ENCODE measurements at regions not wholly inside any gene's neighbourhood (a gene's known extent, or its start where the extent isn't known, plus 50 kb on each side); places are given as distances from the start of the nearest gene placed in this dataset.

- Histone ChIP-seq H3K4me2 (replicated peaks; ENCODE audit: low read depth, low read length, poor library complexity, severe bottlenecking) (no peak overlapping the region), H3K4me1 (ENCODE audit: control insufficient read depth in 2 of 2, insufficient read depth in 2 of 2, low read length in 2 of 2) (no peaks in the 10 kb centered on the region), H3K27ac (ENCODE audit: low read length in 2 of 2) (no peak overlapping the region), H3K79me2 (ENCODE audit: control insufficient read depth, insufficient read depth, low read length) (no peaks in the 10 kb centered on the region), H2AFZ (ENCODE audit: insufficient read depth, low read depth, low read length, poor library complexity, severe bottlenecking) (no peak overlapping the region), H3K4me3 (ENCODE audit: control extremely low read depth in 1 of 5, extremely low read depth in 1 of 5, insufficient read depth in 1 of 5, low read depth in 2 of 5, low read length in 4 of 5) (no peak overlapping the region), H3K9me3 (ENCODE audit: control extremely low read depth in 1 of 3, control insufficient read depth in 2 of 3, insufficient read depth in 1 of 3, low read length in 2 of 3) (peaks cover 0 to 9% (median 0%) of the 10 kb centered on the region in 3 donors), H3K27me3 (replicated peaks in 1 of 4; ENCODE audit: control extremely low read depth in 1 of 4, control insufficient read depth in 3 of 4, insufficient read depth in 4 of 4, low read length in 3 of 4) (no peaks in the 10 kb centered on the region), H4K20me1 (ENCODE audit: control insufficient read depth, insufficient read depth, low read length, poor library complexity, severe bottlenecking) (no peaks in the 10 kb centered on the region), H3K9ac (ENCODE audit: low read length) (no peak overlapping the region), H3K36me3 (replicated peaks in 1 of 2; ENCODE audit: control extremely low read depth in 1 of 2, control insufficient read depth in 1 of 2, extremely low read depth in 1 of 2, insufficient read depth in 2 of 2, low read length in 1 of 2) (no peaks in the 10 kb centered on the region)
- POLR2A ChIA-PET: no interaction called here
- no peak for ATAC-seq (ENCODE audit: low read depth)
- H3K27ac Mint-ChIP-seq: no peak overlapping the region
- CTCF ChIA-PET: no interaction called here
- no peaks in the 10 kb centered on the region for H3K9me3 Mint-ChIP-seq (ENCODE audit: insufficient read depth)
- H3K27me3 Mint-ChIP-seq: no peaks in the 10 kb centered on the region
- whole genome bisulfite sequencing (ENCODE audit: insufficient coverage): 95% methylated on average over 4 of the region's 5 CpGs
- intact Hi-C loops (cut with micrococcal nuclease): no loop called here
- H3K4me3 Mint-ChIP-seq: no peak overlapping the region
- DNase-seq: no peak
- TF ChIP-seq CTCF (IDR thresholded peaks at IDR 0.05): no peak
- no peak for TF ChIP-seq EZH2 (IDR thresholded peaks at IDR 0.05; ENCODE audit: borderline replicate concordance, insufficient read depth, low read depth, low read length, poor library complexity, severe bottlenecking)
- no peaks in the 10 kb centered on the region for H3K4me1 Mint-ChIP-seq
Measured at GRCh38 chr20:8935878-8936277, 133.0 kb upstream of the PLCB4 start.

GRCh38 chr20:8938532-8938931, 130.4 kb upstream of the PLCB4 start:
- Histone ChIP-seq H3K9ac (ENCODE audit: low read length) (no peak overlapping the region), H3K36me3 (replicated peaks in 1 of 2; ENCODE audit: control extremely low read depth in 1 of 2, control insufficient read depth in 1 of 2, extremely low read depth in 1 of 2, insufficient read depth in 2 of 2, low read length in 1 of 2) (no peaks in the 10 kb centered on the region), H3K4me1 (ENCODE audit: control insufficient read depth in 2 of 2, insufficient read depth in 2 of 2, low read length in 2 of 2) (no peaks in the 10 kb centered on the region), H3K4me2 (replicated peaks; ENCODE audit: low read depth, low read length, poor library complexity, severe bottlenecking) (no peak overlapping the region), H4K20me1 (ENCODE audit: control insufficient read depth, insufficient read depth, low read length, poor library complexity, severe bottlenecking) (no peaks in the 10 kb centered on the region), H3K79me2 (ENCODE audit: control insufficient read depth, insufficient read depth, low read length) (no peaks in the 10 kb centered on the region), H3K27ac (ENCODE audit: low read length in 2 of 2) (no peak overlapping the region), H3K9me3 (ENCODE audit: control extremely low read depth in 1 of 3, control insufficient read depth in 2 of 3, insufficient read depth in 1 of 3, low read length in 2 of 3) (peaks cover 0 to 9% (median 0%) of the 10 kb centered on the region in 3 donors), H3K27me3 (replicated peaks in 1 of 4; ENCODE audit: control extremely low read depth in 1 of 4, control insufficient read depth in 3 of 4, insufficient read depth in 4 of 4, low read length in 3 of 4) (no peaks in the 10 kb centered on the region), H2AFZ (ENCODE audit: insufficient read depth, low read depth, low read length, poor library complexity, severe bottlenecking) (no peak overlapping the region), H3K4me3 (ENCODE audit: control extremely low read depth in 1 of 5, extremely low read depth in 1 of 5, insufficient read depth in 1 of 5, low read depth in 2 of 5, low read length in 4 of 5) (no peak overlapping the region)
- Mint-ChIP-seq H3K27me3 (no peaks in the 10 kb centered on the region), H3K4me1 (no peaks in the 10 kb centered on the region), H3K9me3 (ENCODE audit: insufficient read depth) (no peaks in the 10 kb centered on the region), H3K4me3 (no peak overlapping the region), H3K27ac (no peak overlapping the region)
- no peak for ATAC-seq (ENCODE audit: low read depth)
- CTCF ChIA-PET: interaction anchor here (0.6 kb wide), 1 partner anchor 383 kb away, joined by 6 read pairs; no protein-coding TSS in a partner anchor
- POLR2A ChIA-PET: no interaction called here
- TF ChIP-seq EZH2 (IDR thresholded peaks at IDR 0.05; ENCODE audit: borderline replicate concordance, insufficient read depth, low read depth, low read length, poor library complexity, severe bottlenecking) (no peak), CTCF (IDR thresholded peaks at IDR 0.05) (no peak)
- no CpG with 5 or more reads among the region's 1 CpG for WGBS (ENCODE audit: insufficient coverage)
- intact Hi-C loops (cut with micrococcal nuclease): no loop called here
- DNase-seq: no peak

Data from B cell (primary cell).